GM21786 (cell line): ENCODE measurements at regions not wholly inside any gene's neighbourhood (a gene's known extent, or its start where the extent isn't known, plus 50 kb on each side); places are given as distances from the start of the nearest gene placed in this dataset.

ENCODE experiments used
- ATAC-seq: cut with Tn5 transposase; IDR thresholded peaks from one replicate; pipeline ENCODE4 v1.9.1; 2021; ENCODE audit not compliant: unreplicated experiment

GRCh38 chr13:44237276-44237767, 136.3 kb upstream of the SERP2 start:
- ATAC-seq: peak; percentile 80

GRCh38 chr13:44237881-44238421, 135.7 kb upstream of the SERP2 start:
- ATAC-seq: no peak

- no peak for ATAC-seq
These were observed 132.9 kb upstream of the SERP2 start for GRCh38 chr13:44240611-44241145.

GRCh38 chr13:44241638-44242037, 132.0 kb upstream of the SERP2 start:
- no peak for ATAC-seq

GRCh38 chr13:44242766-44243165, 130.9 kb upstream of the SERP2 start:
- no peak for ATAC-seq

GRCh38 chr13:44243198-44243857, 130.3 kb upstream of the SERP2 start:
- ATAC-seq: peak; percentile 64

DNA sequence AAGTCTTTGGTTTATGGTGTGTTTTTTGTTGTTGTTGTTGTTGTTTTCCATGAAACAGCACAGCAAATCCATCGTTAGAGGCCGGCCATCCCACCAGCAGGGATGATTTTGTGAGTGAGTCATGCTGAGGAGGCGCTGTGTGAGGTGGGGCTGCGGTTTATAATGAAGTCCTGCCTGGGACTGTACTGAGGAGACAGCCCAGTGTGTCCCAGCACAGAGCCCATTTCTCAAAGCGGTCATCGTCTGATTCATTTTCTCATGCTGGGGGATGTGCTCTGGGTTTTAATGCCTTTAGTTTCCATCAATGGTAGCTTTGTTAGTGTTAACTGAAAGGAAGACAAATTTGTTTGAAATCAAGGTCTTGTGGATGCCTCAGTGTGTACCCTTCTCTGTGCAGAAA, 129.3 kb upstream of the SERP2 start:
- no peak for ATAC-seq

DNA sequence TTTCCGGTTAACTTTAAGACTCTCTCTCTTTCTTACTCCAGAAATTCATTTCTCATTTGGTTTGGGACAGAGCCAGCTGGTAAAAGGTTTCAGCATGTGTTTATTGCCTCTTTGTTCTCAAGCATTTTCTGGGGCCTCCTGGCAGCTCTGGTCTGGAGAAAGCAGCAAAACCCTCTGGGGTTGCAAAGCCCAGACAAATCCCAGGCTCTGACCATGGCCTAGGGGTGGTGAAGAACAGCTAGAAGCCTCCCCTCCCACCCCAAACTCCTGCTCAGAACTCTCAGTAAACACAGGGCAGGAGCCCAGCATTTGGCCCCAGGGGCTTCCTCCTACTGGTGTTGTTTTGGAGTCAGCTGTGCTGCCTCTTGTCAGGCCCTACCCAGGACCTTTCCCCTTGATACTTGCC, 124.2 kb upstream of the SERP2 start:
- no peak for ATAC-seq

DNA sequence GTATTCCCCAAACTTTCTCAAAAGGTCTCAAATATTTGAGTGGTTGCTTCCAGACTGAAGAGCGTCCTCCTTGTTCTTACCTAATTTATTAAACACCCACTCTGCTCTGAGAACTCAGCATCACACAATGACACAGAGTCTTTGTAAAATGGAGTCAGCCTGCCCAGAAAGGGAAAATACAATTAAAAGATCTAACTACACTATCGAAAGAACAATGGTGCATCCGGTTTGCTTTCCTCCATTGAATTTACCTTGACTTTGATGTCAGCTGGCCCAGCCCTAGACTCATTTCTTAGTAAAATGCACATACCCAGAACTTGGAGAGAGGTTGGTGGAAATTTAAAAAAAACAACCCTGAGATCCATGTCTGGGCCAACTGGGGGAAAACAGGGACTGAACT, 120.7 kb upstream of the SERP2 start:
- ATAC-seq: no peak

DNA sequence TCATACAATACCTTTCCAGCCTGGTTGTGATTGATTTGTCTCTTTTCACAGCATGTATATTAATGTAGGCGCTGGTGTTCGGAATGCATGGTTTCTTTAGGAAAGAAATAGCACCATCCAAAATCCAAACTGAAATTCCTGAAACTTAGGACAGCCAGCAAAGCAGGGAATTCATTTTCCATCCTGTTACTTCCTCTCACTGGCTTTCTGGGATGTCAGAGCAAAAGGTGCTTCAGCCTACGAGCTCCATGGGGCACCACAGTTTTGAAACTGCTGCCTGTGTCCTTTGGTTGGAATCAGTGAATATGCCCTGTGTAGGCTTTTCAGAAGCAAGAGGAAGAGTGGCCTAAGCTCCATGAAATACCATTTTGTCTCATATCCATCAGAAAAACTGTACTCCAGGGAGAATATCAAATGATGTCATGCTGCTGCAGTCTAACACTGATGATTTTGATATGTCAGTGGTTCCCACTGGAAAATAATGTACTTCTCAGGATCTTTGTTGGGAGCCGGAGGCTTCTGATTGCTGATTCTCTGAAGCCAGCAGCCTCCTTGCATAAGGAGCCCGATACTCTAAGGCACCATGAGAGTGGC, 117.8 kb upstream of the SERP2 start:
- ATAC-seq: no peak

DNA sequence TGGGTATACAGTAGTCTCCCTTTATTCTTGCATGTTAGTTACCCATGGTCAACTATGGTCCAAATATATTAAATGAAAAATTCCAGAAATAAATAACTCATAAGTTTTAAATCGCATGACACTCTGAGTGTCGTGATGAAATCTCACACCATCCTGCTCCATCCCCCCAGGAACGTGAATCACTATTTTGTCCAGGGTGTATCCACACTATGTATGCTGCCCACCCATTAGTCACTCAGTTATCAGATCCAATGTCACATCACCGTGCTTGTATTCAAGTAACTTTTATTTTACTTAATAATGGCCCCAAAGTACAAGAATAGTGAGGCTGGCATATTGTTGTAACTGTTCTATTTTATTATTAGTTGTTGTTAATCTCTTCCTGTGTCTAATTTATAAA, 115.8 kb upstream of the SERP2 start:
- no peak for ATAC-seq

- peak; percentile 79 for ATAC-seq
These were observed 114.3 kb upstream of the SERP2 start for GRCh38 chr13:44259045-44260027.

- ATAC-seq: no peak
These were observed 113.3 kb upstream of the SERP2 start for GRCh38 chr13:44260336-44260735.

DNA sequence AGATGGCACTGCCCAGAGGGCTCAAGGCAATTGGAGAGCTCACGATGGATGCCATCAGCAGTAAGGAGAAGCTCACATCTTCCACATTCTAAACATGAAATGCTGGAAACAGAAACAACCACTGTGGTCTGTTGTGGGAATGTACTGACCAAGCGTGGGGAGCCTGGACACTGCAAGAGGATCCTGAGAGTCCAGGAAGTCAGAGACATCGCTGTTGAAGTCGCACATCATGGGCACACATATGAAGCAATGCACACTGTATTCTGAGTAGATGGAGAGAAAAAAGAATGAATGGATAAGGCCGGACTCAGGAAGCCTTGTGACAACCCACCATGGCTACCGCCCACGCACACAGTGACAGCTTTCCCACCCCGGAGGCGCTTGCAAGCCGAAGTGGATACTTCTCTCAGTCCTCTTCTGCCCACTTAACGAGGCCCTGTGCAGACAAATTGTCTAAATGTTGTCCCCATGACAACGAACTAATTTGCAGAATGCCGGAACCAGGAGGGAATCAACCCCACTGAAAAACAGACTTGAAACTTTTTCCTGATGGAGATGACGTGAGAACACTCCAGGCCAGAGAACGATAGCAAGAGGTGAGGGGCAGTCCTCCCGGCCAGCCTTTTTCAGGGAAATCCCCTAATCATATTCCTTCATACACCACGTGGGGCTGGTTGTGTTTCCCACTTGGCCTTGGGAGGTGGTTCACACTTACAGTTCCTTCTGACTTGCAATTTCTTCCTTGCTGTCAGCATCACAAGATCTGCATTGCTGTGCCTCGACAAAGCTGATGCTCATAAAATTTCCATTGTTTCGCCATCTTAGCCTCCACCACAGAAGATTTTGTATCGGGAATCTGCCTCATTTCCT, 109.6 kb upstream of the SERP2 start:
- no peak for ATAC-seq

- no peak for ATAC-seq
These were observed 107.3 kb upstream of the SERP2 start for GRCh38 chr13:44266305-44266704.

GRCh38 chr13:44266772-44267171, 106.9 kb upstream of the SERP2 start:
- ATAC-seq: no peak

GRCh38 chr13:44267203-44267602, 106.4 kb upstream of the SERP2 start:
- ATAC-seq: no peak

GRCh38 chr13:44267980-44268379, 105.6 kb upstream of the SERP2 start:
- ATAC-seq: no peak

DNA sequence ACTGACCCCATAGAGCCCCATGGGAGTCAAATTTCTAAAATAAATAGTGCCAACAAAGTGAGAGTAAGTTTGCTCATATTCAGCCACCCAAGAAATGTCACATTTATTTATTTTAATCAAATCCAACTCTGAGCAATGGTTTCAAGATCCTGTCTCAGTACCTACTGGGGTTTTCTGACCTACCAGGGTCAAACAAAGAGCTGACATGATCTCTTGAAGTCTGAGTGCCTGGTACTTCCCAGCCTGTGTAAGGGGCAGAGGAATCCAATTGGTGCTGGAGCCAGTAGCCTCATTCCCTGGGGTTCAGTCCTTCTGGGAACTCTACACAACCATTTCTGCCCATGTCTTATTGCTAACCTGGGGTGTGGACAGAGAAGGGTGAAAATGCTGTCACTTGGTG, 104.6 kb upstream of the SERP2 start:
- ATAC-seq: no peak

- no peak for ATAC-seq
These were observed 103.5 kb upstream of the SERP2 start for GRCh38 chr13:44270150-44270549.
